Erythroblast (primary cell): ENCODE measurements at regions not wholly inside any gene's neighbourhood (a gene's known extent, or its start where the extent isn't known, plus 50 kb on each side); places are given as distances from the start of the nearest gene placed in this dataset.

Source experiments
- DNase-seq, 2 experiments: peaks; one replicate each; lab custom pipeline; 2025; lab: John Stamatoyannopoulos, UW
- GATA1 ChIP-seq: IDR thresholded peaks from 2 replicates; pipeline ENCODE4 v1.6.1; 2011; ENCODE audit warnings: low read depth, mild to moderate bottlenecking, control low read depth, low read length, moderate library complexity
- POLR2A ChIP-seq: IDR thresholded peaks from 2 replicates; pipeline ENCODE4 v1.6.1; 2011; ENCODE audit warnings: mild to moderate bottlenecking, low read length

DNA sequence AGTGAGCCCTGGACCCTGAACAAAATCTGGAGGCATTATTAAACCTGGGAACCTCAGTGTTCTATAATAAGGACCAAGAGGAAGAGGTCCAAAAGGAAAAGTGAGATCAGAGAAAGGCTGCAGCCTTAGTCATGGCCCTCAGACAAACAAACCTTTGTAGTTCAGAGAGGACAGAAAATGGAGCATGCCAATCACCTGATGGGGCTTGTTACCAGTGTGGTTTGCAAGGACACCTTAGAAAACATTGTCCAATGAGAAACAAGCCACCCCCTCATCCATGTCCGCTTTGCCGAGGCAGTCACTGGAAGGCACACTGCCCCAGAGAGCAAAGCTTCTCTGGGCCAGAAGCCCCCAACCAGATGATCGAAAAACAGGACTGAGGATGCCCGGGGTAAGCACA is 254.8 kb downstream of the CDH10 start:
- DNase-seq = no peak
- TF ChIP-seq POLR2A (no peak), GATA1 (no peak)

DNA sequence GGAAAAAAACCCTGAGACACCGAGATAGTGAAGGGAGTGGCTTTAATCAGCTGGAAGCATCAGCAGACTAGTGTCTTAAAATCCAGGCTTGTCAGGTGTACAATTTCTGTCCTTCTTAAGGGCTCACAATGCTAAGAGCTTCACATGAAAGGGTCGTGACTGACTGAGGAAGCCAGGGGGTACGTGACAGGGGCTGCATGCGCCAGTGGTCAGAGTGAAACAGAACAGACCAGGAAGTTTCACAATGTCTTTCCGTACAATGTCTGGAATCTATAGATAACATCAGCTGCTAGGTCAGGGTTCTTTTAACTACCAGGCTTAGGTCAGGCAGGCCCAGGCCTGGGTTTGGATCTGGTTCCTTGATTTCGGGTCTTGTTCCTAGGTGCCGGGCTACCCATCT is 253.0 kb downstream of the CDH10 start:
- DNase-seq = no peak
- TF ChIP-seq POLR2A (no peak), GATA1 (no peak)

- no peak for DNase-seq
- TF ChIP-seq GATA1 = no peak
- no peak for TF ChIP-seq POLR2A
These were observed 247.2 kb downstream of the CDH10 start for GRCh38 chr5:24397601-24398000.

GRCh38 chr5:24401773-24402172 is 243.0 kb downstream of the CDH10 start:
- DNase-seq = peak; percentile 11 to 26
- TF ChIP-seq GATA1 = no peak
- TF ChIP-seq POLR2A = no peak

DNA sequence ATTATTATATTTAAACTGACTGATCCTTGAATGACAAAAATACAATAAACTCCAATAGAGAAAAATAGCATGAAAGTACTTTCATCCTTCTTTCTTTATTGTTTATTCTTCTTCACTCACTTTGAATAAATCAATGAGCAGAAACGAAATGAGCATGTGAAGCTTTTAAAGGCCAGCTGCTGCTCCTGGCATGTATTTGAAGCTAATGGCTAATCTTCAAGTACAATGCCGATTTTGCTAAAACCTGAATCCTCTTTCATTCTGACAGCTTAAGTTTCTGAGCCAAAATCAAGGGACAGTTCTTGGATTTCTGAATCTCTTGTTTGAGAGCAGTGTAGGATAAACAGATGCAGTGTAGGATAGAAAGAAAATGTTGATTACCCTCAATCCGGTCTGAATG is 237.3 kb downstream of the CDH10 start:
- no peak for DNase-seq
- TF ChIP-seq GATA1 = no peak
- TF ChIP-seq POLR2A = no peak

DNA sequence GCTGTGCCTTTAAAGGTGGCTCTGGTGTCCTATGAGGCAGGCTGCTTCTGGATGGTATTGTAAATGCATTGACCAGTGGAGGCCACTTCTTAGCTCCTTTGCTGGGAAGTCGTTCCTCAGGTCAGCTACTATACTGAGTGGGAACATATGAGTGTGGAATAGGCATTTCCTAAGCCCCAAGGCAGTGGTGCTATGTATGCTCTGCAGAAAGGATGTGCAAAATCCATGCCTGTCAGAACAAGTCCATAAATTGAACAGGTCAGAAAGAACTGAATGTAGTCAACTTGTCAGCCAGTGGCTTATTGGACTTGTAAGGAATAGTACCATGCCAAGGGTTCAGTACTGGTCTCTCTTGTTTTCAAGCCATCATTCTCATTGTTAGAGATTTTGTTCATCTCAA is 216.4 kb downstream of the CDH10 start:
- TF ChIP-seq POLR2A (no peak), GATA1 (no peak)
- DNase-seq = no peak

GRCh38 chr5:24433555-24433954 is 211.2 kb downstream of the CDH10 start:
- no peak for DNase-seq
- TF ChIP-seq GATA1 (no peak), POLR2A (no peak)
